ENCODE measurements at regions not wholly inside any gene's neighbourhood (a gene's known extent, or its start where the extent isn't known, plus 50 kb on each side); places are given as distances from the start of the nearest gene placed in this dataset.

- FAIRE-seq (peak; percentile 92), DNase-seq (ENCODE audit: low read depth, low spot score) (peak; percentile 83)
- Histone ChIP-seq H3K4me3 (ENCODE audit: control insufficient read depth in 2 of 3, extremely low read depth in 1 of 3, insufficient read depth in 2 of 3, low read depth in 1 of 3, low read length in 3 of 3) (no peak overlapping the region), H3K9me1 (ENCODE audit: control insufficient read depth, extremely low read depth, insufficient read depth, low read length) (no peaks in the 10 kb centered on the region), H3K27me3 (ENCODE audit: control insufficient read depth, extremely low read depth, insufficient read depth, low read length) (no peaks in the 10 kb centered on the region), H3K27ac (ENCODE audit: control insufficient read depth, insufficient read depth, low read length) (no peak overlapping the region), H3K4me1 (ENCODE audit: control insufficient read depth, extremely low read depth, insufficient read depth, low read length) (peaks cover 10% of the 10 kb centered on the region), H3K4me2 (ENCODE audit: control insufficient read depth, extremely low read depth, insufficient read depth, low read depth, low read length) (peak overlapping the region; percentile 52), H3K79me2 (ENCODE audit: control insufficient read depth, insufficient read depth, low read length) (no peaks in the 10 kb centered on the region), H2AFZ (ENCODE audit: control insufficient read depth, low read length) (peak overlapping the region; percentile 18), H3K9me3 (ENCODE audit: control insufficient read depth, low read depth, low read length) (no peaks in the 10 kb centered on the region), H3K36me3 (ENCODE audit: control insufficient read depth in 2 of 2, extremely low read depth in 1 of 2, insufficient read depth in 2 of 2, low read length in 2 of 2) (no peaks in the 10 kb centered on the region), H4K20me1 (ENCODE audit: control insufficient read depth, extremely low read depth, insufficient read depth, low read length) (no peaks in the 10 kb centered on the region), H3K9ac (ENCODE audit: control insufficient read depth, extremely low read depth, insufficient read depth, low read length) (no peak overlapping the region)
- TF ChIP-seq CTCF (optimal IDR thresholded peaks at IDR 0.05 in 1 of 3, IDR thresholded peaks at IDR 0.05 in 1 of 3, conservative IDR thresholded peaks at IDR 0.05 in 1 of 3; ENCODE audit: extremely low read depth in 1 of 3, insufficient read depth in 2 of 3, low read length in 3 of 3) (no peak), EZH2 (IDR thresholded peaks at IDR 0.05; ENCODE audit: low read length) (no peak)
- dilution Hi-C loops (cut with MboI; ENCODE audit: extremely low pct_ligation_motif_present, low sequenced_read_pairs) = no loop called here
Observed at GRCh38 chr10:53256623-53257022, 484.0 kb upstream of the MBL2 start.

GRCh38 chr10:53255661-53256205, 483.1 kb upstream of the MBL2 start:
- no peak for DNase-seq (ENCODE audit: low read depth, low spot score)
- H3K4me2 ChIP-seq (ENCODE audit: control insufficient read depth, extremely low read depth, insufficient read depth, low read depth, low read length) = no peak overlapping the region
- no peaks in the 10 kb centered on the region for H3K9me1 ChIP-seq (ENCODE audit: control insufficient read depth, extremely low read depth, insufficient read depth, low read length)
- H4K20me1 ChIP-seq (ENCODE audit: control insufficient read depth, extremely low read depth, insufficient read depth, low read length) = no peaks in the 10 kb centered on the region
- FAIRE-seq = no peak
- dilution Hi-C loops (cut with MboI; ENCODE audit: extremely low pct_ligation_motif_present, low sequenced_read_pairs) = no loop called here
- no peaks in the 10 kb centered on the region for H3K9me3 ChIP-seq (ENCODE audit: control insufficient read depth, low read depth, low read length)
- no peak overlapping the region for H3K9ac ChIP-seq (ENCODE audit: control insufficient read depth, extremely low read depth, insufficient read depth, low read length)
- no peaks in the 10 kb centered on the region for H3K27me3 ChIP-seq (ENCODE audit: control insufficient read depth, extremely low read depth, insufficient read depth, low read length)
- H3K27ac ChIP-seq (ENCODE audit: control insufficient read depth, insufficient read depth, low read length) = no peak overlapping the region
- no peaks in the 10 kb centered on the region for H3K79me2 ChIP-seq (ENCODE audit: control insufficient read depth, insufficient read depth, low read length)
- TF ChIP-seq EZH2 (IDR thresholded peaks at IDR 0.05; ENCODE audit: low read length) (no peak), CTCF (optimal IDR thresholded peaks at IDR 0.05 in 1 of 3, IDR thresholded peaks at IDR 0.05 in 1 of 3, conservative IDR thresholded peaks at IDR 0.05 in 1 of 3; ENCODE audit: extremely low read depth in 1 of 3, insufficient read depth in 2 of 3, low read length in 3 of 3) (no peak)
- H3K36me3 ChIP-seq (ENCODE audit: control insufficient read depth in 2 of 2, extremely low read depth in 1 of 2, insufficient read depth in 2 of 2, low read length in 2 of 2) = no peaks in the 10 kb centered on the region
- H3K4me1 ChIP-seq (ENCODE audit: control insufficient read depth, extremely low read depth, insufficient read depth, low read length) = peaks cover 10% of the 10 kb centered on the region
- no peak overlapping the region for H2AFZ ChIP-seq (ENCODE audit: control insufficient read depth, low read length)
- H3K4me3 ChIP-seq (ENCODE audit: control insufficient read depth in 2 of 3, extremely low read depth in 1 of 3, insufficient read depth in 2 of 3, low read depth in 1 of 3, low read length in 3 of 3) = no peak overlapping the region
